HepG2 (cell line): ENCODE measurements at regions not wholly inside any gene's neighbourhood (a gene's known extent, or its start where the extent isn't known, plus 50 kb on each side); places are given as distances from the start of the nearest gene placed in this dataset.

Experiments used
- ZNF143 ChIP-seq: sonication (generic); formaldehyde crosslinking; IDR thresholded peaks from 2 replicates; pipeline ENCODE4 v1.4.0; 2020; ENCODE audit warnings: missing genetic modification reagents
- TF ChIP-seq, protein P1 (sequence below): sonication (generic); formaldehyde crosslinking; IDR thresholded peaks from 2 replicates; pipeline ENCODE4 v1.4.0; 2020; ENCODE audit warnings: missing genetic modification reagents

GRCh38 chr18:76013057-76013456, 482.0 kb downstream of the ZNF516 start:
- TF ChIP-seq ZNF143 (CRISPR knock-in tag) = no peak
- TF ChIP-seq, protein P1, sequence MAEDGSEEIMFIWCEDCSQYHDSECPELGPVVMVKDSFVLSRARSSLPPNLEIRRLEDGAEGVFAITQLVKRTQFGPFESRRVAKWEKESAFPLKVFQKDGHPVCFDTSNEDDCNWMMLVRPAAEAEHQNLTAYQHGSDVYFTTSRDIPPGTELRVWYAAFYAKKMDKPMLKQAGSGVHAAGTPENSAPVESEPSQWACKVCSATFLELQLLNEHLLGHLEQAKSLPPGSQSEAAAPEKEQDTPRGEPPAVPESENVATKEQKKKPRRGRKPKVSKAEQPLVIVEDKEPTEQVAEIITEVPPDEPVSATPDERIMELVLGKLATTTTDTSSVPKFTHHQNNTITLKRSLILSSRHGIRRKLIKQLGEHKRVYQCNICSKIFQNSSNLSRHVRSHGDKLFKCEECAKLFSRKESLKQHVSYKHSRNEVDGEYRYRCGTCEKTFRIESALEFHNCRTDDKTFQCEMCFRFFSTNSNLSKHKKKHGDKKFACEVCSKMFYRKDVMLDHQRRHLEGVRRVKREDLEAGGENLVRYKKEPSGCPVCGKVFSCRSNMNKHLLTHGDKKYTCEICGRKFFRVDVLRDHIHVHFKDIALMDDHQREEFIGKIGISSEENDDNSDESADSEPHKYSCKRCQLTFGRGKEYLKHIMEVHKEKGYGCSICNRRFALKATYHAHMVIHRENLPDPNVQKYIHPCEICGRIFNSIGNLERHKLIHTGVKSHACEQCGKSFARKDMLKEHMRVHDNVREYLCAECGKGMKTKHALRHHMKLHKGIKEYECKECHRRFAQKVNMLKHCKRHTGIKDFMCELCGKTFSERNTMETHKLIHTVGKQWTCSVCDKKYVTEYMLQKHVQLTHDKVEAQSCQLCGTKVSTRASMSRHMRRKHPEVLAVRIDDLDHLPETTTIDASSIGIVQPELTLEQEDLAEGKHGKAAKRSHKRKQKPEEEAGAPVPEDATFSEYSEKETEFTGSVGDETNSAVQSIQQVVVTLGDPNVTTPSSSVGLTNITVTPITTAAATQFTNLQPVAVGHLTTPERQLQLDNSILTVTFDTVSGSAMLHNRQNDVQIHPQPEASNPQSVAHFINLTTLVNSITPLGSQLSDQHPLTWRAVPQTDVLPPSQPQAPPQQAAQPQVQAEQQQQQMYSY (CRISPR knock-in tag) = no peak
